Mesenchymal stem cell (in vitro differentiated cells and primary cell): ENCODE measurements at regions not wholly inside any gene's neighbourhood (a gene's known extent, or its start where the extent isn't known, plus 50 kb on each side); places are given as distances from the start of the nearest gene placed in this dataset.
A peak's percentile ranks its signal among the peaks of the same experiment; 100 is the strongest.

ENCODE experiments used
- DNase-seq: peaks from one replicate; pipeline ENCODE4 v3.0.0-alpha.2; 2013
- H2AFZ ChIP-seq: one replicate; pipeline ENCODE4 v1.6.1; 2013; ENCODE audit warnings: low read depth, mild to moderate bottlenecking, control low read depth, inconsistent platforms, low read length, moderate library complexity
- H2AK5ac ChIP-seq: 2 replicates; pipeline ENCODE4 v1.6.1; 2013; ENCODE audit warnings: low read length, moderate library complexity, mild to moderate bottlenecking, inconsistent platforms; ENCODE audit not compliant: severe bottlenecking
- H2BK120ac ChIP-seq: one replicate; pipeline ENCODE4 v1.6.1; 2013; ENCODE audit warnings: low read depth, mild to moderate bottlenecking, inconsistent platforms, low read length, moderate library complexity
- H2BK12ac ChIP-seq, 2 experiments: one replicate each; pipeline ENCODE4 v1.6.1; 2013; ENCODE audit warnings: inconsistent platforms in 2 of 2, low read length in 2 of 2, mild to moderate bottlenecking in 2 of 2, moderate library complexity in 2 of 2, control low read depth in 1 of 2
- H2BK15ac ChIP-seq: one replicate; pipeline ENCODE4 v1.6.1; 2013; ENCODE audit warnings: mild to moderate bottlenecking, low read depth, inconsistent platforms; ENCODE audit not compliant: poor library complexity, severe bottlenecking
- H2BK5ac ChIP-seq: 2 replicates; pipeline ENCODE4 v1.6.1; 2013; ENCODE audit warnings: low read depth, mild to moderate bottlenecking, low read length, control low read depth, inconsistent platforms; ENCODE audit not compliant: poor library complexity, severe bottlenecking
- H3K14ac ChIP-seq, 2 experiments: one replicate each; pipeline ENCODE4 v1.6.1; 2013; ENCODE audit warnings: inconsistent platforms in 2 of 2, low read length in 2 of 2, control low read depth in 1 of 2, mild to moderate bottlenecking in 1 of 2, moderate library complexity in 1 of 2
- H3K18ac ChIP-seq, 2 experiments: one replicate each; pipeline ENCODE4 v1.6.1; 2013; ENCODE audit warnings: inconsistent platforms in 2 of 2, low read length in 2 of 2, control low read depth in 1 of 2, low read depth in 1 of 2, mild to moderate bottlenecking in 1 of 2
- H3K23ac ChIP-seq, 2 experiments: one replicate each; pipeline ENCODE4 v1.6.1; 2013; ENCODE audit warnings: inconsistent platforms in 2 of 2, low read length in 2 of 2, mild to moderate bottlenecking in 2 of 2, moderate library complexity in 2 of 2, control low read depth in 1 of 2
- H3K27ac ChIP-seq: 2 replicates; pipeline ENCODE4 v1.5.1; 2013; ENCODE audit warnings: mild to moderate bottlenecking, moderate library complexity, low read length, control low read depth, inconsistent platforms; ENCODE audit not compliant: poor library complexity, severe bottlenecking
- H3K27me3 ChIP-seq, 2 experiments: 2 replicates each; pipeline versions ENCODE4 v1.6.1 to v1.7.0; 2013; ENCODE audit warnings: low read length in 2 of 2, mild to moderate bottlenecking in 2 of 2, moderate library complexity in 2 of 2, control low read depth in 1 of 2, inconsistent platforms in 1 of 2; ENCODE audit not compliant: control insufficient read depth in 1 of 2, insufficient read depth in 1 of 2
- H3K36me3 ChIP-seq, 2 experiments: 2 replicates each; pipeline versions ENCODE4 v1.6.1 to v1.7.0; 2013; ENCODE audit warnings: low read length in 2 of 2, control low read depth in 1 of 2, inconsistent platforms in 1 of 2, low read depth in 1 of 2, mild to moderate bottlenecking in 1 of 2; ENCODE audit not compliant: insufficient read depth in 2 of 2, control insufficient read depth in 1 of 2
- H3K4ac ChIP-seq, 2 experiments: one replicate each; pipeline ENCODE4 v1.6.1; 2013; ENCODE audit warnings: inconsistent platforms in 2 of 2, low read length in 2 of 2, mild to moderate bottlenecking in 2 of 2, moderate library complexity in 2 of 2, control low read depth in 1 of 2, low read depth in 1 of 2
- H3K4me1 ChIP-seq: 2 replicates; pipeline ENCODE4 v1.6.1; 2013; ENCODE audit warnings: low read depth, low read length, control low read depth; ENCODE audit not compliant: control insufficient read depth, insufficient read depth
- H3K4me2 ChIP-seq: 2 replicates; pipeline ENCODE4 v1.6.1; 2013; ENCODE audit warnings: low read length, mild to moderate bottlenecking, inconsistent platforms; ENCODE audit not compliant: poor library complexity, severe bottlenecking
- H3K4me3 ChIP-seq, 2 experiments: 2 replicates each; pipeline versions ENCODE4 v1.5.1 to v1.7.0; 2013; ENCODE audit warnings: low read length in 2 of 2, mild to moderate bottlenecking in 2 of 2, control low read depth in 1 of 2, low read depth in 1 of 2; ENCODE audit not compliant: insufficient read depth in 1 of 2
- H3K79me1 ChIP-seq: replicated peaks from 2 replicates; pipeline ENCODE4 v1.6.1; 2013; ENCODE audit warnings: mild to moderate bottlenecking, control low read depth, low read length, inconsistent platforms; ENCODE audit not compliant: poor library complexity, severe bottlenecking
- H3K9ac ChIP-seq: 2 replicates; pipeline ENCODE4 v1.7.0; 2013; ENCODE audit warnings: mild to moderate bottlenecking, low read length, moderate library complexity
- H3K9me3 ChIP-seq: 2 replicates; pipeline ENCODE4 v1.7.0; 2013; ENCODE audit warnings: mild to moderate bottlenecking, low read length; ENCODE audit not compliant: control insufficient read depth
- H4K8ac ChIP-seq: one replicate; pipeline ENCODE4 v1.6.1; 2013; ENCODE audit warnings: inconsistent platforms, mild to moderate bottlenecking, low read length, moderate library complexity
- H4K91ac ChIP-seq: one replicate; pipeline ENCODE4 v1.6.1; 2013; ENCODE audit warnings: mild to moderate bottlenecking, low read length, inconsistent platforms
- WGBS: methylation state at CpG from one replicate; pipeline ENCODE4 v1.1.7; 2013; ENCODE audit warnings: mixed read lengths; 5-methylcytosine and 5-hydroxymethylcytosine counted together

DNA sequence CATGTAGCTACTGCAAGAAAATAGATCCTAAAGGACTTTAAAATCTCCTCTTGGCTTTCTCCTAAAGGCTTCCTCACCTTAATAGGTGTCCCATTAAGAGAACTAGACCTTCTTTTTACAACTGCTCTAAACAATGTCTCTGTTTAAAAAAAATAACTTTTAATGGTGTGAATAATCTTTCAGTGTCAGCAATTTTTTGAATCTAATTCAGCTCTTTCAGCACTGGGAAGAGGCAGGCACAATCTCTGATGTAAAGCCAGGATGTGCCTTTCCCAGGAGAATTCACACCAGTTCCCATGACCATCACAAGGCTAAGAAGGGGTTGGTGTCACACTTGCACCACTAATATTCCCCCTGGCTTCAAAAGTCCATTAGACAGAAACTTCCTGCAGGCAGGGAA lies 254.6 kb downstream of the XPNPEP1 start:
- H4K8ac ChIP-seq = no peak overlapping the region
- no peak overlapping the region for H3K4me2 ChIP-seq
- H3K23ac ChIP-seq = no peak overlapping the region
- H3K4me1 ChIP-seq = no peaks in the 10 kb centered on the region
- H2BK12ac ChIP-seq = no peak overlapping the region
- H3K79me1 ChIP-seq = no peaks in the 10 kb centered on the region
- peaks cover 13% of the 10 kb centered on the region for H3K9me3 ChIP-seq
- DNase-seq = no peak
- H3K27me3 ChIP-seq = no peaks in the 10 kb centered on the region
- no peak overlapping the region for H4K91ac ChIP-seq
- no peak overlapping the region for H2AK5ac ChIP-seq
- H3K9ac ChIP-seq = no peak overlapping the region
- H3K4ac ChIP-seq = no peak overlapping the region
- H2BK120ac ChIP-seq = no peak overlapping the region
- H3K4me3 ChIP-seq = no peak overlapping the region
- H2BK15ac ChIP-seq = no peak overlapping the region
- no peak overlapping the region for H3K14ac ChIP-seq
- H2BK5ac ChIP-seq = no peak overlapping the region
- no peak overlapping the region for H3K18ac ChIP-seq
- H3K27ac ChIP-seq = no peak overlapping the region
- H3K36me3 ChIP-seq = no peaks in the 10 kb centered on the region
- H2AFZ ChIP-seq = no peak overlapping the region

DNA sequence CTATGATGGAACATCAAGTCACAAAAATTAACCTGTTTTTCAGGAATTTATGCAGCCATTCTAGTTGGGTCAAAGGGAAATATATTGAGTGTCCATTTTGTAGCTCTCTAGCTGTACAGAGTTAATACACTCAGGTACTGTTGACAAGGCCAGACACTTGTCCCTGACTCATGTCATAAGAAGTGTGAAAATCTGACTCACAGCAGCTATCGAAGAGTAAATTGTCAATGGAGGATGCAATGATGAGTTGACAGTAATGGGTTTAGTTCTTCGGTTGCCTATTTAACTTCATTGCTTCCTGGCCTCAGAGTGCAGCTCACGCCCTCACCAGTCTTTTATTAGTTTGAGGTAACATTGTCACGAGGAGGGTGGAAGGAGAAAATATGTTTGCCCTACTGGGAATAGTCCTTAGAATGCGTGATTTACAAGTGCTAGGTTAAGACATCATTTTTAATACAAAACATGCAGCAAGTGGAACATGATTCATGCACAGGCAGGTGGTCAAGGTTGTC lies 255.1 kb downstream of the XPNPEP1 start:
- no peaks in the 10 kb centered on the region for H3K79me1 ChIP-seq
- H3K9ac ChIP-seq = no peak overlapping the region
- no peak overlapping the region for H2BK12ac ChIP-seq
- no peak overlapping the region for H2AK5ac ChIP-seq
- H2BK5ac ChIP-seq = no peak overlapping the region
- WGBS = 51% methylated on average over 5 of the region's 5 CpGs
- H3K14ac ChIP-seq = no peak overlapping the region
- H2AFZ ChIP-seq = no peak overlapping the region
- H3K36me3 ChIP-seq = no peaks in the 10 kb centered on the region
- no peaks in the 10 kb centered on the region for H3K4me1 ChIP-seq
- no peak overlapping the region for H3K27ac ChIP-seq
- no peak overlapping the region for H3K23ac ChIP-seq
- peaks cover 15% of the 10 kb centered on the region for H3K9me3 ChIP-seq
- no peak overlapping the region for H2BK15ac ChIP-seq
- no peak overlapping the region for H4K91ac ChIP-seq
- H3K27me3 ChIP-seq = no peaks in the 10 kb centered on the region
- H4K8ac ChIP-seq = no peak overlapping the region
- no peak overlapping the region for H3K4me2 ChIP-seq
- H3K4ac ChIP-seq = no peak overlapping the region
- H2BK120ac ChIP-seq = no peak overlapping the region
- DNase-seq = no peak
- no peak overlapping the region for H3K4me3 ChIP-seq
- no peak overlapping the region for H3K18ac ChIP-seq

DNA sequence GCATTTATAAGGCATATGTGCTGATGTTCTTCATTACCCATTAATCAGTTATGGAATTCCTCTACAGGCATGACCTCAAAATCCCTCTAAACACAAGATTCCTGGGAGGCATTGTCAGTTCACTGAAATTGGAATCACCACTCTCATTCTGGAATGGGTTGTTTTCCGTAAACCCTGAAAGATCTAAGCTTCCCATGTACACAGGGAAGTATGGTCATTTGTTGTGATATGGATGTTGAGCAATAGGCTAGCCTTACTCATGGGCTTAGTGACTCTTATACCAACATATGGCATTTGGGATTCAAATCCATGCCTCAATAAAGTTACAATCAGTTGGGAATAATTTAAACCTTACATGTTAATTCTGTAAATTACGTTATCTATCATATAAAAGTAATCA lies 258.0 kb downstream of the XPNPEP1 start:
- no peaks in the 10 kb centered on the region for H3K36me3 ChIP-seq
- no peak overlapping the region for H3K14ac ChIP-seq
- no peak overlapping the region for H3K27ac ChIP-seq
- no peak overlapping the region for H4K8ac ChIP-seq
- peaks cover 18% of the 10 kb centered on the region for H3K9me3 ChIP-seq
- no peaks in the 10 kb centered on the region for H3K27me3 ChIP-seq
- H2AK5ac ChIP-seq = no peak overlapping the region
- H2AFZ ChIP-seq = no peak overlapping the region
- DNase-seq = no peak
- 86% methylated on average over 1 of the region's 2 CpGs for WGBS
- H2BK5ac ChIP-seq = no peak overlapping the region
- H2BK120ac ChIP-seq = no peak overlapping the region
- H3K4me2 ChIP-seq = no peak overlapping the region
- H3K4me3 ChIP-seq = no peak overlapping the region
- no peak overlapping the region for H2BK12ac ChIP-seq
- H2BK15ac ChIP-seq = no peak overlapping the region
- no peak overlapping the region for H3K23ac ChIP-seq
- no peak overlapping the region for H3K9ac ChIP-seq
- no peak overlapping the region for H3K18ac ChIP-seq
- no peaks in the 10 kb centered on the region for H3K79me1 ChIP-seq
- no peak overlapping the region for H3K4ac ChIP-seq
- H4K91ac ChIP-seq = no peak overlapping the region
- H3K4me1 ChIP-seq = no peaks in the 10 kb centered on the region

DNA sequence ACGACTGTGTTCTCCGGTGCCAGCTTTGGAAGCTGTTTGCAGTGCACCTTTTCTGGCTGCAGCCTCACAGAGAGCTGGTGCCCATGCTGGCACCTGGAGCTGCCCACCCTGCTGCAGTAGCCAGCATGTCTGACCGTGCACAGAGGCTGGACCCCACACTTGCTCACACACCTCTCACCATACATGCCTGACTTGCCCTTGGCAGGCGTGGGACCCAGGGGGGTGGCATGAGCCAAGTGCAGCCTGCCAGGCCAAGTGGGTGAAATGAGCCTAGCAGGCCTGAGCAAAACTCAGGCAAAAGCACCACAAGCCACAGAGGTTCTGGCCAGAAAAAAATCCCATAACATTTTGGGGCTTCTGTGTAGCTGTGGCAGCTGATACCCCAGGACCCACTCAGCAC lies 258.8 kb downstream of the XPNPEP1 start:
- 85% methylated on average over 4 of the region's 4 CpGs for WGBS
- Histone ChIP-seq H3K9ac (no peak overlapping the region), H3K4me1 (no peaks in the 10 kb centered on the region), H3K36me3 (no peaks in the 10 kb centered on the region), H3K4me3 (peak overlapping the region in 1 of 2 experiments; percentile 7), H3K9me3 (peaks cover 18% of the 10 kb centered on the region), H2AK5ac (no peak overlapping the region), H2BK12ac (no peak overlapping the region), H3K27ac (no peak overlapping the region), H4K8ac (no peak overlapping the region), H3K18ac (no peak overlapping the region), H3K4me2 (no peak overlapping the region), H3K14ac (no peak overlapping the region), H4K91ac (no peak overlapping the region), H3K4ac (no peak overlapping the region), H3K23ac (no peak overlapping the region), H3K27me3 (no peaks in the 10 kb centered on the region), H2AFZ (no peak overlapping the region), H3K79me1 (no peaks in the 10 kb centered on the region), H2BK15ac (no peak overlapping the region), H2BK120ac (no peak overlapping the region), H2BK5ac (no peak overlapping the region)
- DNase-seq = no peak
